OCI-LY7 (cell line): ENCODE measurements at regions not wholly inside any gene's neighbourhood (a gene's known extent, or its start where the extent isn't known, plus 50 kb on each side); places are given as distances from the start of the nearest gene placed in this dataset.

ENCODE experiments used
- BruUV-seq: library from RNA; stranded (reverse); fragments of 400-500 nt; replicated peaks from 2 replicates; lab custom pipeline; 2021; lab: Mats Ljungman, UMichigan
- CTCF ChIA-PET: fragments of 300-600 bp; sonication (Branson Sonifier 250); formaldehyde crosslinking; loops from one replicate; lab custom pipeline; 2022; ENCODE audit warnings: antibody characterized with exemption; ENCODE audit not compliant: unreplicated experiment; lab: Charles Lee
- POLR2A ChIA-PET: fragments of 300-600 bp; sonication (Branson Sonifier 250); formaldehyde crosslinking; loops from one replicate; lab custom pipeline; 2022; ENCODE audit warnings: antibody characterized with exemption; lab: Charles Lee
- DNase-seq: peaks from one replicate; pipeline ENCODE4 v3.0.0-alpha.2; 2015; ENCODE audit warnings: low spot score
- H2AFZ ChIP-seq: fragments of 200-600 bp; sonication (generic), shearing (Covaris generic); 2 replicates; pipeline ENCODE4 v1.6.1; 2014; ENCODE audit warnings: mild to moderate bottlenecking, antibody characterized with exemption, low read length, moderate library complexity
- H3K27ac ChIP-seq: fragments of 200-600 bp; sonication (generic); 2 replicates; pipeline ENCODE4 v1.5.1; 2014; ENCODE audit warnings: mixed run types, low read depth, mild to moderate bottlenecking, moderate library complexity, low read length, inconsistent platforms; ENCODE audit not compliant: poor library complexity, severe bottlenecking
- H3K36me3 ChIP-seq: fragments of 200-600 bp; sonication (generic); 2 replicates; pipeline ENCODE4 v1.6.1; 2014; ENCODE audit warnings: mild to moderate bottlenecking, antibody characterized with exemption, low read length, moderate library complexity, mixed read lengths; ENCODE audit not compliant: insufficient read depth
- H3K4me1 ChIP-seq: fragments of 200-600 bp; sonication (generic); 2 replicates; pipeline ENCODE4 v1.5.1; 2014; ENCODE audit warnings: mild to moderate bottlenecking, low read length; ENCODE audit not compliant: insufficient read depth, poor library complexity, severe bottlenecking
- H3K4me2 ChIP-seq: fragments of 200-600 bp; sonication (generic); 2 replicates; pipeline ENCODE4 v1.6.1; 2014; ENCODE audit warnings: mild to moderate bottlenecking, low read length
- H3K4me3 ChIP-seq: fragments of 200-600 bp; sonication (generic); 2 replicates; pipeline ENCODE4 v1.5.1; 2014; ENCODE audit warnings: mild to moderate bottlenecking, low read depth, low read length; ENCODE audit not compliant: poor library complexity, severe bottlenecking
- H3K79me2 ChIP-seq: fragments of 200-600 bp; sonication (generic); 2 replicates; pipeline ENCODE4 v1.6.1; 2016; ENCODE audit warnings: low read depth, mild to moderate bottlenecking, low read length, moderate library complexity, mixed read lengths; ENCODE audit not compliant: insufficient read depth
- H3K9me2 ChIP-seq: fragments of 200-600 bp; sonication (generic); 2 replicates; pipeline ENCODE4 v1.6.1; 2016; ENCODE audit warnings: mild to moderate bottlenecking, low read length, mixed read lengths; ENCODE audit not compliant: insufficient read depth
- H3K9me3 ChIP-seq: fragments of 200-600 bp; sonication (generic); 2 replicates; pipeline ENCODE4 v1.6.1; 2014; ENCODE audit warnings: mild to moderate bottlenecking, mixed run types, low read length, mixed read lengths
- H4K20me1 ChIP-seq: fragments of 200-600 bp; sonication (generic); 2 replicates; pipeline ENCODE4 v1.6.1; 2014; ENCODE audit warnings: mild to moderate bottlenecking, antibody characterized with exemption, low read length, moderate library complexity, mixed read lengths; ENCODE audit not compliant: insufficient read depth
- CTCF ChIP-seq: fragments of 200-600 bp; sonication (generic); conservative IDR thresholded peaks from 2 replicates; pipeline ENCODE4 v1.5.1; 2014; ENCODE audit warnings: mild to moderate bottlenecking, antibody characterized with exemption, low read length, moderate library complexity, mixed read lengths
- EZH2phosphoT487 ChIP-seq: fragments of 200-600 bp; sonication (generic); IDR thresholded peaks from 2 replicates; pipeline ENCODE4 v1.6.1; 2018; ENCODE audit warnings: low read depth, borderline replicate concordance, mild to moderate bottlenecking, mixed run types, antibody characterized with exemption, low read length, moderate library complexity, mixed read lengths
- intact Hi-C: fragments of 100-400 bp; cut with micrococcal nuclease; formaldehyde crosslinking; loops from one replicate; pipeline ENCODE4 v1.10.0; 2022; ENCODE audit not compliant: unreplicated experiment

- no peaks in the 10 kb centered on the region for H4K20me1 ChIP-seq
- H3K4me3 ChIP-seq = no peak overlapping the region
- intact Hi-C loops = no loop called here
- peak overlapping the region; percentile 39; the same call in 1 of the 2 replicates for H2AFZ ChIP-seq
- no peak for DNase-seq
- TF ChIP-seq CTCF (no peak), EZH2phosphoT487 (no peak)
- H3K27ac ChIP-seq = no peak overlapping the region
- H3K4me2 ChIP-seq = no peak overlapping the region
- H3K36me3 ChIP-seq = no peaks in the 10 kb centered on the region
- BruUV-seq = no TSS peak
- ChIA-PET POLR2A (interaction anchor here (0.6 to 1.9 kb wide), 12 partner anchors 9 to 1127 kb away, joined by 3 to 6 read pairs (median 4); no protein-coding TSS in a partner anchor), CTCF (interaction anchor here (1.0 kb wide), 1 partner anchor 81 kb away, joined by 4 read pairs; no protein-coding TSS in a partner anchor)
- H3K79me2 ChIP-seq = no peaks in the 10 kb centered on the region
- H3K4me1 ChIP-seq = peaks cover 7% of the 10 kb centered on the region
- H3K9me2 ChIP-seq = no peaks in the 10 kb centered on the region
- H3K9me3 ChIP-seq = no peaks in the 10 kb centered on the region
Observed at GRCh38 chr11:110991661-110992355, 253.7 kb upstream of the POU2AF2 start.

GRCh38 chr11:110990311-110990710, 255.2 kb upstream of the POU2AF2 start:
- CTCF ChIA-PET = no interaction called here
- no peak overlapping the region for H3K4me3 ChIP-seq
- H4K20me1 ChIP-seq = no peaks in the 10 kb centered on the region
- H3K4me2 ChIP-seq = no peak overlapping the region
- no peaks in the 10 kb centered on the region for H3K9me2 ChIP-seq
- no peaks in the 10 kb centered on the region for H3K79me2 ChIP-seq
- TF ChIP-seq CTCF (no peak), EZH2phosphoT487 (no peak)
- no peak overlapping the region for H3K27ac ChIP-seq
- no peak for DNase-seq
- H3K4me1 ChIP-seq = peaks cover 7% of the 10 kb centered on the region
- no TSS peak for BruUV-seq
- intact Hi-C loops = no loop called here
- no peaks in the 10 kb centered on the region for H3K36me3 ChIP-seq
- no peaks in the 10 kb centered on the region for H3K9me3 ChIP-seq
- POLR2A ChIA-PET = no interaction called here
- no peak overlapping the region for H2AFZ ChIP-seq

GRCh38 chr11:110989428-110990133, 255.9 kb upstream of the POU2AF2 start:
- Histone ChIP-seq H3K4me3 (no peak overlapping the region), H3K27ac (no peak overlapping the region), H3K79me2 (no peaks in the 10 kb centered on the region), H2AFZ (no peak overlapping the region), H3K36me3 (no peaks in the 10 kb centered on the region), H3K9me2 (no peaks in the 10 kb centered on the region), H4K20me1 (no peaks in the 10 kb centered on the region), H3K4me2 (no peak overlapping the region), H3K9me3 (no peaks in the 10 kb centered on the region), H3K4me1 (peaks cover 7% of the 10 kb centered on the region)
- ChIA-PET POLR2A (interaction anchor here (0.6 to 0.8 kb wide), 3 partner anchors 177 to 1434 kb away, joined by 3 read pairs; no protein-coding TSS in a partner anchor), CTCF (no interaction called here)
- intact Hi-C loops = no loop called here
- DNase-seq = no peak
- BruUV-seq = no TSS peak
- TF ChIP-seq CTCF (no peak), EZH2phosphoT487 (no peak)
